M059J (cell line): ENCODE measurements at regions not wholly inside any gene's neighbourhood (a gene's known extent, or its start where the extent isn't known, plus 50 kb on each side); places are given as distances from the start of the nearest gene placed in this dataset.
"Not testable (repeated sequence)": the region's sequence is repeated elsewhere in the genome, so short reads cannot be mapped to it uniquely, and the experiment has no call there.

Experiments
- DNase-seq: peaks from one replicate; pipeline ENCODE4 v3.0.0-alpha.2; 2012; ENCODE audit warnings: low read depth

DNA sequence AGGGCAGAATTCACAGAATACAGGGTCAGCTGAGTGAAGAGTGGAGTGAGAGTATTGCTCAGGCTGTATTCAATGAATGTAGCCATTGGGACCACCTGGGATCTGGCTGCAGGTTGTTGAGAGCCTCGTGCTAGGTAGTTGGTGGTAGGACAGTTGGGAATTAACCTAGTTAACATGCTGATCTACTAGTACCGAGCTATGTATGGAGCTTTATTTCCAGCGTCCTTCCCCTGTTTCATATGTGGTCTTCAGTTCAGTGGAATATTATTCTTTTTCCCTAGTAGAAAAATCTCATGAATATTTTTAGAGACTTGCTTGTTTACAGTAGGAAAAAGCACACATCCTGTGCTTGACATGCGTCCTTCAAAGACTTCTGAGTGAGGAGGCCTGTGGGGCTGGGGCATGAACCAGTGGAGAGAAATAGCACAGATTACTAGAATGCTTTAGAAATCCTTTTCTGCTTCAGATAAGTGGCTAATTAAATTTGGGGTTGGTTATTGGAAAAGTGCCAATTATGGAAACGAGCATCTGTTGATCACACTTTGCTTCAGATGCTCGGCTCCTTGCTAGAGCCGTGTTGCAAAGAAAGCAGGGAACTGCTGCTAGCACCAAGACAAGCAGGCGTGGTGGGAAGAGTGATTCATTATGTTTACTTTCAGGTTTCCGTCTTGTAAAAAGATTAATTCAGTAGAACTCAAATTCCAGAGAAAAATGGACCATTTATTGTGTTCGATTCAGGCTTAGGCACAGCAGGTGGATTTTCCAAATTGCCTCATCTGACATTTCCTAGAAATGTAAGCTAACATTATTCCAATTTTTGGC lies 53.6 kb downstream of the ARF6 start:
- peak; percentile 88 for DNase-seq

GRCh38 chr14:49947506-49947905 lies 54.6 kb downstream of the ARF6 start:
- no peak for DNase-seq

- peak; percentile 45 for DNase-seq
Observed at GRCh38 chr14:49950275-49951228, 57.7 kb downstream of the ARF6 start.

DNA sequence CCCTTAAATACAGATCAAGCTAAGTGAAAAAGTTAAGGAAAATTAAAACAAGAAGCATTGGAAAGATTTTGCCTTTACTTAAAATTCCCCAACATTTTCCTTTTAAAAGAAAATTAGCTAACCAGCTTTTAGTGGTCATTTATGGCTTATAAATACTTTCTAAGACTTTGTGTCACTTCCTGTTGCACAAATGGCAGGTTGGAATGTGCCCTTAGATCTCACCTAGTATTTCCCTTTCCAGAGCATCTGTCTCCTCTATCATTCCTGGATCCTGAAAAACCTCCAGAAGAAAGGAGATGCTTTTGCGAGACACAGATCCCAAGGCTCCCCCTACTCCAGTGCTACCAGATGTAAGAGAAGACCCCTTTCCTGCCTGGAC lies 58.3 kb downstream of the ARF6 start:
- no peak for DNase-seq

DNA sequence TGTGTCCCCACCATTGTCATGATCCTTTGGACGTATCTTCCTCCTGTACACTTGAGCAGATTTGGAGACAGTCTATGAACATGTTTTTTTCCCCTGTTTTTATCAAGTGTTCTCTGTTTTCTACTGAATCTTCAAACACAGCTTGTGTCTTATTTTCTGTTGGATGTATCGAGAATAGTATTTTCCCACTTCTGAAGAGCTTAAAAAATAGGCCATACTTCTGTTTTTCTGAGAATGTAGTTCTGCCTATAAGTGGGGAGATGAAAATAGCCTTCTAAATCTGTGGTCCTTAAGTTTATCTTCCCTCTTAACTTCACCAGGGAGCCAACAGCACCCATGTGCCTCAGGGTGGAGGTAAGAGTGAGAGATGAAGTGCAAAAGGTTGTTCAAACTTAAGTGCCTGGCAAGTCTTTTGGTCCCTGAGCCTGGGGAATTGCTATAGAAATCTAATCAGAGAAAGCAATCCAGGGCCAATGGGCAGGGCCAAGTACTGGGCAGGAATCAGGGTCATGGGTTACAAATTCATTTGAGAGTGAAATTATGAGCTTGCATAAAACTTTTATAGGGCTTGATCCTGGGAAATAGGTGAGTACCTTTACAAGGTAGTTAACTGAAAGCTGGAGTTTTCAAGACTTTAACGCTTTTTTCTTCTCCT lies 58.9 kb downstream of the ARF6 start:
- no peak for DNase-seq

DNA sequence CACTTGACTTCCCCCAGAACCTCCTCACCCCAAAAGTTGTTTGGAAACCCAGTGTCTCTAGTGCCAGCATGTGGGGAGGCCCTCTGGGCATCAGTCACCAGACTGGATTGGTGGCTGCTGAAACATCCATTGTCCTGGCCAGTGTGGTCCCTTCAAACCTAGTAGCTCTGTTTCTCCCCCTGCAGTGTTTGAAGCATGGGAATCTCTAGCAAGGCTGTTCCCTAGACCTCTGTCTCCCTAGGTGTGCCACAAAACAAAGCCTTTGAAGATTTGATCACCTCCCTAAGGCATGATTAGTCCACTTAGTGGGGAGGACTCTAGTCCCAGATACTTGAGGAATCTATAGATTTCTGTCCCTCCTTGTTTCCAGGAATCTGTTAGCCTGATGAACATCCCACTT lies 60.3 kb downstream of the ARF6 start:
- no peak for DNase-seq

GRCh38 chr14:49954171-49954631 lies 61.3 kb downstream of the ARF6 start:
- no peak for DNase-seq

- DNase-seq: no peak
Observed at GRCh38 chr14:49955024-49955423, 62.1 kb downstream of the ARF6 start.

DNA sequence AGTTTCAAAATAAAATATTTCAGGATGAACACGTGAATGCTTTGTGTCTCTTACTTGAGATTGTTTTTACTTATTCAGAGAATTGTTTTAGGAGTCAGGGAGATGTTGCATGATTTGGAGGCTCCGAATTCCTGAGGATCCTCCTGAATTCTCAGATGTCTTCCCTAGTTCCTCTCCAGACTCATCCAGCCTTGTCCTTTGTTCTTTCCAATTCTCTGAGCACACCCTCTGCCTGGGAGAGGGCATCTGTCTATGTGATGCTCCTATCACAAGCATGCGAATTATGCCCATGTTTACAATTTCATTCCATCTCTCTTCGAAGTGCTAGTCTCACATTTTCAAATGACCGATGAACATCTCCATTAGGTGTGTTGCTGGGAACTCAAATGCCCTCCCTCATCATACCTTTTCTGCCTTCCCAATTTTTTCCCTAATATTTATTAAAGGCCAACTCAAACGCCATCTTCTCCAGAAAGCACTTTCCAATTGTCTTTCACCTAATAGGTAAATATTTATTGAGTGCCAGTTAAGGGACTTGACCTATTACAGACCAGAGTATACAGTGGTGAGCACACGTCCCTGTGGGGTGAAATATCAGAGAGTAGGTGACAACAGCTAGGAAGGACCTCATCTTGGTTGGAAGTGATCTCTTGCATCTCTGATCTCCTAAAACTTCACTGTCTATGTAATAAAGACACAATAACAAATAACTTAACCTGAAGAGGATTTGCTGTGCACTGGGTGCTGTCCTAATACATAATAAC lies 64.4 kb downstream of the ARF6 start:
- DNase-seq: no peak

DNA sequence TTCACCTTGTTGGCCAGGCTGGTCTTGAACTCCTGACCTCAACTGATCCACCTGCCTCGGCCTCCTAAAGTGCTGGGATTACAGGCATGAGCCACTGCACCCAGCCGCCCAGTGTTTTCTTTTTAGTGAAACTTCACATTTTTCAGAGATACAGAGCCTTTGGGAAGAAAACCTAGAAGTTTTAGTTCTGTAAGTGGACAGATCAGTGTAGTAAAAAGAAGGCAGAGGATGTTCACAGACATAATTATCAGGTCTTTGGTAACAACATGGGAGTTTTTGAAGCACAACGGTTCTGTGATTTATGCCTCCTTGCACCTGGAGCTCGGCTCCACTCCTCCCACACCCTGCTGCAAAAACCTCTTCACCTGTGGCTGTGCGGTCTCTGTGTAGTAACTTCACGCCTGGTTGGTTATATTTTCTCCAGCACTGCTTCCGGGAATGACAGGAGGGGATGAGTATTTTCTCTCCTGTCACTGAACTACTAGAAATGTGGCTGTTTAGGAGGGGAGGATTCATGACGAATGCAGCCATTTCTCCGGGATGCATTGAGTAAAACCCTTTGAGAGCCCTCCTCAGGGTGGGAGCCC lies 67.0 kb downstream of the ARF6 start:
- no peak for DNase-seq

- DNase-seq: no peak
Observed at GRCh38 chr14:49960453-49960852, 67.6 kb downstream of the ARF6 start.

GRCh38 chr14:49961270-49962222 lies 68.7 kb downstream of the ARF6 start:
- DNase-seq: peak; percentile 50

DNA sequence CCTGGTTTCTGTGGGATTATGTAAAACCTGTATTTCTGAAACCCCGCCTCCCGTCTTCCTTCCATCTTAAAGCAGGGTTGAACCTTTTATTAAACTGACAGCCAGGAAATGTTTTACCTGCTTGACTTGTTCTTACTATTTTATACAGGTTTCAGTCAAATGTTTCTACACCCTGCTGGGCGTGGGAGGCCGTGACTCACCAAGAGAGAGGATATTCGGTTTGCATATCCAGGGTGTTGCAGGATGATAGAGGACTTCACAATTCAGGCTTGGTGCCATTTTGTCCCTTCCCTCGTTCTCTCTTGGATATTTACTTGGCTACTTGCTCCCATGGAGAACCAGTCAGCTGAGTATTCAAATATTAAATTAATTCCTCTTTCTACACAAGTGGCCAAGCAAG lies 69.7 kb downstream of the ARF6 start:
- DNase-seq: peak; percentile 50

GRCh38 chr14:49965068-49965651 lies 72.3 kb downstream of the ARF6 start:
- DNase-seq: not testable (repeated sequence)

DNA sequence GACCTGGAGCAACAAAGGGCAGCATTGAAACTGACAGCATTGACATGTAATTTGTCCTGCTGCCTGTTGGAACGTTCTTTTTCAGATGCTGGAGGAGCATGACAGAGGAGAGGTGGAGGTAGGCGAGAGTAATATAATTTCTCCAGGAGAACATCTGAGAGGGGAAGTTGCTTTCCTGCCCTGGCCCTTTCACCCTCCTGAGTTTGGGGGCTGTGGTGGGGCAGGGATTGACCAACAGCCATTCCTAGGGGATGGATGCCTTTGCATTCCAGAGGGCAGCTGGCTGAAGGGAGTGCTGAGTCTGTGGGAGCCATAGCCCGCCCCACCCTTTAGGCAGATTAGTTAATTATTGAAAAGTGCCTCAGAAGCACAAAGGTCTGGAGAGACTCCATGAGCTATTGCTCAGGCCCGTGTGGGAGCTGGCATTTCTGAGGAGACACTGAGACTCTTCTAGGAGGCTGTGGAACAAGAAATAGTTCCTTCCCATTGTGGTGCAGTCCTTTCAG lies 73.5 kb downstream of the ARF6 start:
- no peak for DNase-seq

- no peak for DNase-seq
Observed at GRCh38 chr14:49966971-49967630, 74.2 kb downstream of the ARF6 start.

GRCh38 chr14:49969961-49970360 lies 77.1 kb downstream of the ARF6 start:
- DNase-seq: no peak

- no peak for DNase-seq
Observed at GRCh38 chr14:49970474-49971147, 77.7 kb downstream of the ARF6 start.
